Right atrium auricular region (tissue), 2 donors: ENCODE measurements at regions not wholly inside any gene's neighbourhood (a gene's known extent, or its start where the extent isn't known, plus 50 kb on each side); places are given as distances from the start of the nearest gene placed in this dataset.
"Not testable (repeated sequence)": the region's sequence is repeated elsewhere in the genome, so short reads cannot be mapped to it uniquely, and the experiment has no call there.

Experiments used
- DNase-seq: peaks from one replicate; pipeline ENCODE4 v3.0.0-alpha.2; 2019; ENCODE audit warnings: low spot score
- H3K27ac ChIP-seq, 2 donors: fragments of 200-600 bp; sonication (generic); 1 replicate in 1 of 2; 2 replicates in 1 of 2; pipeline ENCODE4 v1.5.1; 2016 to 2019
- H3K27me3 ChIP-seq, 2 donors: fragments of 200-600 bp; sonication (generic); one replicate each; pipeline versions ENCODE4 v1.5.1 to v1.6.0; 2017 to 2019
- H3K36me3 ChIP-seq: fragments of 200-600 bp; sonication (generic); one replicate; pipeline ENCODE4 v1.5.1; 2016
- H3K4me1 ChIP-seq, 2 donors: fragments of 200-600 bp; sonication (generic); one replicate each; pipeline versions ENCODE4 v1.5.1 to v1.6.0; 2017 to 2019
- H3K4me3 ChIP-seq, 2 donors: fragments of 200-600 bp; sonication (generic); 1 replicate in 1 of 2; 2 replicates in 1 of 2; pipeline ENCODE4 v1.5.1; 2017 to 2019; ENCODE audit warnings: mild to moderate bottlenecking in 1 of 2, moderate library complexity in 1 of 2
- H3K9me3 ChIP-seq, 2 donors: fragments of 200-600 bp; sonication (generic); one replicate each; pipeline ENCODE4 v1.5.1; 2019
- TF ChIP-seq, protein P1 (sequence below), 2 donors: fragments of 200-600 bp; sonication (generic); IDR thresholded peaks; one replicate each; pipeline ENCODE4 v1.5.1; 2019; ENCODE audit warnings: antibody characterized with exemption in 2 of 2

DNA sequence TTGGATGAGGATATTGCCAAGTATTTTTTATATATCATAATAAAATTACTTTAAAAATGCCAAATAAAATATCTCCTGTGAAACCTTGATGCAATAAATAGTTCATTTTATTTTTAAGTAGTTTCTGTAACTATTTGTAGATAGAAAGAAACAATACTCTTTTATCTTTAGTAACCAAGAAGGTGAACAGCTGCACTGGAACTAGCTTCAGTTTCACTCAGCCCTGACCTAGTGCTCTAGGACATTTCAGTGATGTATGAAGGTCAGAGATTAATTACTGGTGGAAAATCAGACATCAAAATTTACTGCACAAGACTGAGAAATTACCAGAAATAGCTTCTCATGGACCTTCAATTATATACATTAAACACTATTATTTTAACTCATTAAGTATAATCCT is 1305.0 kb downstream of the CNTNAP5 start:
- no peak for DNase-seq
- no peak overlapping the region for H3K4me3 ChIP-seq
- no peaks in the 10 kb centered on the region for H3K36me3 ChIP-seq
- no peaks in the 10 kb centered on the region for H3K4me1 ChIP-seq
- TF ChIP-seq, protein P1, sequence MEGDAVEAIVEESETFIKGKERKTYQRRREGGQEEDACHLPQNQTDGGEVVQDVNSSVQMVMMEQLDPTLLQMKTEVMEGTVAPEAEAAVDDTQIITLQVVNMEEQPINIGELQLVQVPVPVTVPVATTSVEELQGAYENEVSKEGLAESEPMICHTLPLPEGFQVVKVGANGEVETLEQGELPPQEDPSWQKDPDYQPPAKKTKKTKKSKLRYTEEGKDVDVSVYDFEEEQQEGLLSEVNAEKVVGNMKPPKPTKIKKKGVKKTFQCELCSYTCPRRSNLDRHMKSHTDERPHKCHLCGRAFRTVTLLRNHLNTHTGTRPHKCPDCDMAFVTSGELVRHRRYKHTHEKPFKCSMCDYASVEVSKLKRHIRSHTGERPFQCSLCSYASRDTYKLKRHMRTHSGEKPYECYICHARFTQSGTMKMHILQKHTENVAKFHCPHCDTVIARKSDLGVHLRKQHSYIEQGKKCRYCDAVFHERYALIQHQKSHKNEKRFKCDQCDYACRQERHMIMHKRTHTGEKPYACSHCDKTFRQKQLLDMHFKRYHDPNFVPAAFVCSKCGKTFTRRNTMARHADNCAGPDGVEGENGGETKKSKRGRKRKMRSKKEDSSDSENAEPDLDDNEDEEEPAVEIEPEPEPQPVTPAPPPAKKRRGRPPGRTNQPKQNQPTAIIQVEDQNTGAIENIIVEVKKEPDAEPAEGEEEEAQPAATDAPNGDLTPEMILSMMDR (IDR thresholded peaks at IDR 0.05): no peak
- H3K27ac ChIP-seq: no peak overlapping the region
- no peaks in the 10 kb centered on the region for H3K27me3 ChIP-seq
- no peaks in the 10 kb centered on the region for H3K9me3 ChIP-seq

DNA sequence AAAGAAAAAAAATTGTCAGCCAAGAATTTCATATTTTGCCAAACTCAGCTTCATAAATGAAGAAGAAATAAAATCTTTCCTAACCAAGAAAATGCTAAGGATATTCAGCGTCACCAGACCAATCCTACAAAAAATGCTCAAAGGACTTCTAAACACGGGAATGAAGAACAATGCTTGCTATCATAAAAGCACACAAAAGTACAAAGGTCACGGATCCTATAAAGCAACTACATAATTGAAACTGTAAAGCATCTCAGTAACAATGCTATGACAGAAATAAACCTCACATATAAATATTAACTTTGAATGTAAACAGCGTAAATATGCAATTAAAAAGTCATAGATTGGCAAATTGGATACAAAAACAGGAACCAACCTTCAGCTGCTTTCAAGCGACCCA is 1314.6 kb upstream of the GYPC start:
- Histone ChIP-seq H3K9me3 (no peaks in the 10 kb centered on the region), H3K36me3 (no peaks in the 10 kb centered on the region), H3K27ac (no peak overlapping the region), H3K4me1 (no peaks in the 10 kb centered on the region), H3K4me3 (no peak overlapping the region), H3K27me3 (no peaks in the 10 kb centered on the region)
- TF ChIP-seq, protein P1 (IDR thresholded peaks at IDR 0.05): no peak
- no peak for DNase-seq

DNA sequence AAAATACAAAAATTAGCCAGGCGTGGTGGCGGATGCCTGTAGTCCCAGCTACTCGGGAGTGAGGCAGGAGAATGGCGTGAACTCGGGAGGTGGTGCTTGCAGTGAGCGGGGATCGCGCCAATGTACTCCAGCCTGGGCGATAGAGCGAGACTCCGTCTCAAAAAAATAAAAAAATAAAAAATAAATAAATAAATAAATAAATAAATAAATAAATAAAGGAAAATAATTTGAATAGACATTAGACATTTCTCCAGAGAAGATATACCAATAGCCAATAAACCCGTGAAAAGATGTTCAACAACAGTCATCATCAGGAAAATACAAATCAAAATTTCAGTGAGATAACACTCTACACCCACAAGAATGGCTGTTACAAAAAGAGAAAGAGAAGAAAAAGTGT is 1302.4 kb upstream of the GYPC start:
- H3K27ac ChIP-seq, H3K9me3 ChIP-seq, H3K36me3 ChIP-seq, H3K4me1 ChIP-seq, H3K4me3 ChIP-seq, H3K27me3 ChIP-seq, DNase-seq: not testable (repeated sequence)

DNA sequence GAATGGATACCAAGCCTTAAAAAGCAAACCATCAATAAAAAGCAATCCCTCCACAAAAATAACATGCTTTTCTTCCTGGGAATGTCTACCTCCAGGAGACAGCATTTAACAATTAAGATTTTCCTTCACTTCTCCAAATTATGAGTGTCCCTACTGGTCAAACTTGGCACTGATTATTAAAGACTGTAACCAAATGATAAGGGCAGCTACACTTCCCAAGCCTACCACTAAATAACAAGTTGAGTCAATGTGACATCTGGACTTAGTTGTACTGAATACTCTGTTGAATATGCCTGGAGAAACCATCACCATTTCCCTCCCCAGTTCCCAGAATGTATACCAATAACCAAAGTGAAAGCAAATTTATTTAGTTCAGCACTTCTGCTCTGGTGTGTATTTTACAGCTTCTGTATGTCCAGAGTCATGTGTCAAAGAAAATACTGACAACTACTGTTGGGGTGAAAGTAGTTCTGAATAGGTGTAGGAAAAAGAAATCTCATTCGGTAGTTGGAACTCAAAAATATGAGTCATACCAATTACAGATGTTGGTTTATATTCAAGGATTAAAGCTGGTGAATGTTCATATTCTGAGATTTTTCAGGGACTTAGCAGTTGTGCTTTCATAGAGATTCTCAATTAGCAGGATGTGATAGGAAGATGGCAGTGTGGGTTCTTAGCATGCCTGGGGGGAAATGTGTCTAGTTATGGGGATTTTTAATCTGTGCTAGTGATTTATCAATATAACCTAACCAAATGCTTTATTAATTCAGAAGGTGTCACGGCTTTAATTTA is 1291.6 kb upstream of the GYPC start:
- Histone ChIP-seq H3K9me3 (no peaks in the 10 kb centered on the region), H3K4me3 (no peak overlapping the region)
- TF ChIP-seq, protein P1 (IDR thresholded peaks at IDR 0.05): peak in 1 of 2 donors; percentile 12

DNA sequence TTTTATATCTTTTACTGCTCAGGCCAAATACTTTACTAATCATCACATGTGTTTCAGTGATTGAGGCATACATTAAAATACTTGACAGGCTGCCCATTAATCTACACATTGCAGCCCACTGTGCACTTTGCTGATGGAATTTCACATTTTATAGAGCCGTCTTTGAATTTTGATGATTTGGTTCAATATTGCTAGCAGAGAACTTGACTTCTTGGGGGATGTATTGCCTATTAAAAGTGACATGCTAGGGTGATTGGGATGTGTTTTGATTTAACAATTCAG is 1291.0 kb upstream of the GYPC start:
- no peaks in the 10 kb centered on the region for H3K27me3 ChIP-seq
- TF ChIP-seq, protein P1 (IDR thresholded peaks at IDR 0.05): no peak
- H3K4me3 ChIP-seq: no peak overlapping the region

More for the DNA sequence above, 1291.6 kb upstream of the GYPC start:
- Histone ChIP-seq H3K27me3 (no peaks in the 10 kb centered on the region), H3K4me1 (no peaks in the 10 kb centered on the region), H3K27ac (no peak overlapping the region), H3K36me3 (no peaks in the 10 kb centered on the region)
- DNase-seq: no peak

DNA sequence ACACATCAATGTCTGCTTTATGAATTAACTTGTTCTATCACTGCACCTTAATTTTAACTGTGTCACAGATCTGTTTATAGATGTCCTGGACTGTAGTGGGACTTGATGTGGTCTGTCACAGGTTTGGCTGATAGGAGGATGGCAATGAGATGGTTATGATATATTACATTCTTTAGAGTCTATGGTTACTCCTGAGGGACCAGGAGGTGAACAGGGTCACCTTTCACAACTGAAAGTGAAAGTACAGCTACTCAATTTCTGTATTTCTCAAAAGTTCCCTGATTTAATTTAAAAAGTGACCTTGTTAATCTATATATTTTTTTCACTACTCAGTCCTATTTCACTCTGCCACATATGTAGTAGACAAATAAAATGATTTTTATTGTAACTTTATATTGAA is 1284.1 kb upstream of the GYPC start:
- Histone ChIP-seq H3K27me3 (no peaks in the 10 kb centered on the region), H3K27ac (no peak overlapping the region), H3K4me3 (no peak overlapping the region), H3K4me1 (no peaks in the 10 kb centered on the region), H3K36me3 (no peaks in the 10 kb centered on the region), H3K9me3 (no peaks in the 10 kb centered on the region)
- DNase-seq: no peak
- TF ChIP-seq, protein P1 (IDR thresholded peaks at IDR 0.05): no peak

More for the DNA sequence above, 1291.0 kb upstream of the GYPC start:
- Histone ChIP-seq H3K36me3 (no peaks in the 10 kb centered on the region), H3K4me1 (no peaks in the 10 kb centered on the region), H3K27ac (no peak overlapping the region), H3K9me3 (no peaks in the 10 kb centered on the region)
- DNase-seq: no peak
